ENCODE measurements at regions not wholly inside any gene's neighbourhood (a gene's known extent, or its start where the extent isn't known, plus 50 kb on each side); places are given as distances from the start of the nearest gene placed in this dataset.

GRCh38 chr12:124720004-124720680 lies 143.5 kb downstream of the SCARB1 start:
- no peak overlapping the region for H3K4me3 Mint-ChIP-seq
- H3K9me3 Mint-ChIP-seq: peaks cover 5% of the 10 kb centered on the region
- H3K36me3 Mint-ChIP-seq (ENCODE audit: low read depth): no peaks in the 10 kb centered on the region
- Histone ChIP-seq H3K9ac (ENCODE audit: extremely low read depth, low read length, poor library complexity, severe bottlenecking) (no peak overlapping the region), H3K27me3 (ENCODE audit: control insufficient read depth, insufficient read depth, low read length, poor library complexity, severe bottlenecking) (no peaks in the 10 kb centered on the region), H3K27ac (ENCODE audit: low read depth, low read length) (peak overlapping the region; percentile 31), H3K36me3 (ENCODE audit: control insufficient read depth, insufficient read depth, low read length) (no peaks in the 10 kb centered on the region), H3K4me3 (ENCODE audit: low read length) (no peak overlapping the region), H3K4me1 (ENCODE audit: control insufficient read depth, insufficient read depth, low read length) (no peaks in the 10 kb centered on the region), H3K9me3 (ENCODE audit: control insufficient read depth, low read length) (no peaks in the 10 kb centered on the region)
- WGBS, 2 experiments (ENCODE audit: insufficient coverage in 1 of 2, insufficient read length in 1 of 2): 84 to 85% methylated on average over 10 to 14 of the region's 14 CpGs
- TF ChIP-seq, protein P1, sequence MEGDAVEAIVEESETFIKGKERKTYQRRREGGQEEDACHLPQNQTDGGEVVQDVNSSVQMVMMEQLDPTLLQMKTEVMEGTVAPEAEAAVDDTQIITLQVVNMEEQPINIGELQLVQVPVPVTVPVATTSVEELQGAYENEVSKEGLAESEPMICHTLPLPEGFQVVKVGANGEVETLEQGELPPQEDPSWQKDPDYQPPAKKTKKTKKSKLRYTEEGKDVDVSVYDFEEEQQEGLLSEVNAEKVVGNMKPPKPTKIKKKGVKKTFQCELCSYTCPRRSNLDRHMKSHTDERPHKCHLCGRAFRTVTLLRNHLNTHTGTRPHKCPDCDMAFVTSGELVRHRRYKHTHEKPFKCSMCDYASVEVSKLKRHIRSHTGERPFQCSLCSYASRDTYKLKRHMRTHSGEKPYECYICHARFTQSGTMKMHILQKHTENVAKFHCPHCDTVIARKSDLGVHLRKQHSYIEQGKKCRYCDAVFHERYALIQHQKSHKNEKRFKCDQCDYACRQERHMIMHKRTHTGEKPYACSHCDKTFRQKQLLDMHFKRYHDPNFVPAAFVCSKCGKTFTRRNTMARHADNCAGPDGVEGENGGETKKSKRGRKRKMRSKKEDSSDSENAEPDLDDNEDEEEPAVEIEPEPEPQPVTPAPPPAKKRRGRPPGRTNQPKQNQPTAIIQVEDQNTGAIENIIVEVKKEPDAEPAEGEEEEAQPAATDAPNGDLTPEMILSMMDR (conservative IDR thresholded peaks at IDR 0.05): peak; percentile 57
- DNase-seq: no peak
- H3K27me3 Mint-ChIP-seq (ENCODE audit: insufficient read depth): no peaks in the 10 kb centered on the region
- H3K27ac Mint-ChIP-seq: no peak overlapping the region
- H3K4me1 Mint-ChIP-seq: peaks cover 4% of the 10 kb centered on the region

GRCh38 chr12:124719231-124719630 lies 144.4 kb downstream of the SCARB1 start:
- no peak overlapping the region for H3K4me3 ChIP-seq (ENCODE audit: low read length)
- Mint-ChIP-seq H3K9me3 (peaks cover 5% of the 10 kb centered on the region), H3K36me3 (ENCODE audit: low read depth) (no peaks in the 10 kb centered on the region), H3K4me3 (no peak overlapping the region), H3K4me1 (peaks cover 4% of the 10 kb centered on the region), H3K27ac (no peak overlapping the region), H3K27me3 (ENCODE audit: insufficient read depth) (no peaks in the 10 kb centered on the region)
- H3K27ac ChIP-seq (ENCODE audit: low read depth, low read length): no peak overlapping the region
- no peaks in the 10 kb centered on the region for H3K4me1 ChIP-seq (ENCODE audit: control insufficient read depth, insufficient read depth, low read length)
- TF ChIP-seq, protein P1 (conservative IDR thresholded peaks at IDR 0.05): no peak
- WGBS, 2 experiments (ENCODE audit: insufficient coverage in 1 of 2, insufficient read length in 1 of 2): 84 to 89% methylated on average over 10 to 12 of the region's 12 CpGs
- DNase-seq: no peak
- no peaks in the 10 kb centered on the region for H3K9me3 ChIP-seq (ENCODE audit: control insufficient read depth, low read length)
- no peaks in the 10 kb centered on the region for H3K36me3 ChIP-seq (ENCODE audit: control insufficient read depth, insufficient read depth, low read length)
- no peak overlapping the region for H3K9ac ChIP-seq (ENCODE audit: extremely low read depth, low read length, poor library complexity, severe bottlenecking)
- H3K27me3 ChIP-seq (ENCODE audit: control insufficient read depth, insufficient read depth, low read length, poor library complexity, severe bottlenecking): no peaks in the 10 kb centered on the region

- peaks cover 5% of the 10 kb centered on the region for H3K9me3 Mint-ChIP-seq
- no peaks in the 10 kb centered on the region for H3K4me1 ChIP-seq (ENCODE audit: control insufficient read depth, insufficient read depth, low read length)
- peaks cover 4% of the 10 kb centered on the region for H3K4me1 Mint-ChIP-seq
- H3K9ac ChIP-seq (ENCODE audit: extremely low read depth, low read length, poor library complexity, severe bottlenecking): no peak overlapping the region
- H3K27me3 Mint-ChIP-seq (ENCODE audit: insufficient read depth): no peaks in the 10 kb centered on the region
- H3K27me3 ChIP-seq (ENCODE audit: control insufficient read depth, insufficient read depth, low read length, poor library complexity, severe bottlenecking): no peaks in the 10 kb centered on the region
- no peaks in the 10 kb centered on the region for H3K36me3 ChIP-seq (ENCODE audit: control insufficient read depth, insufficient read depth, low read length)
- no peak for DNase-seq
- H3K4me3 ChIP-seq (ENCODE audit: low read length): no peak overlapping the region
- no peak overlapping the region for H3K27ac ChIP-seq (ENCODE audit: low read depth, low read length)
- TF ChIP-seq, protein P1 (conservative IDR thresholded peaks at IDR 0.05): no peak
- H3K27ac Mint-ChIP-seq: no peak overlapping the region
- WGBS, 2 experiments (ENCODE audit: insufficient coverage in 1 of 2, insufficient read length in 1 of 2): 92 to 96% methylated on average over 2 to 8 of the region's 8 CpGs
- H3K4me3 Mint-ChIP-seq: no peak overlapping the region
- H3K9me3 ChIP-seq (ENCODE audit: control insufficient read depth, low read length): no peaks in the 10 kb centered on the region
- H3K36me3 Mint-ChIP-seq (ENCODE audit: low read depth): no peaks in the 10 kb centered on the region
Observed at GRCh38 chr12:124718458-124718857, 145.2 kb downstream of the SCARB1 start.

Measured in endodermal cell (in vitro differentiated cells).